ENCODE measurements at regions not wholly inside any gene's neighbourhood (a gene's known extent, or its start where the extent isn't known, plus 50 kb on each side); places are given as distances from the start of the nearest gene placed in this dataset.

DNA sequence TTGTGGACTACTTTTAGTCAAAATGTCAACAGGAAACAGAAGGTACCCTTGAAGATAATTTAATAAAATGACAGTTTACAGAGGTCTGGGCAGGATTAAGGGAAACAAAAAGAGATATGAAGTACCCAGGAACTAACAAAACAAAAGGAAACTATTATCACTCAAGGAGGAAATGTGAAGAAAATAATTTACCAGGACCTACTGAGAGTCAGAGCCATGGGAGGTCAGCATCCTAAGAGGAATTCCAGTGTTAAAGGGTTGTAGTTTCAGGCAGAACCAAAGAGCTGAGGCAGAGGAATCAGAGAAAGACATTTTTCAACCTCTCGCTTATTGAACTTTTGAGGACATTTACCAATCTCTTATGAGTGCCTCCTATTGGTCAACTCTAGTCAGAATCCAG lies 408.9 kb upstream of the CBLB start:
- no peaks in the 10 kb centered on the region for H3K4me1 Mint-ChIP-seq
- Histone ChIP-seq H3K9me3 (ENCODE audit: low read depth) (no peaks in the 10 kb centered on the region), H3K9ac (no peak overlapping the region), H3K36me3 (no peaks in the 10 kb centered on the region), H3K4me3 (no peak overlapping the region), H2AFZ (replicated peaks) (no peak overlapping the region), H4K20me1 (ENCODE audit: low read depth) (no peaks in the 10 kb centered on the region), H3K79me2 (ENCODE audit: low read depth) (no peaks in the 10 kb centered on the region), H3K27me3 (no peaks in the 10 kb centered on the region), H3F3A (ENCODE audit: low read depth) (peaks cover 6% of the 10 kb centered on the region), H3K27ac (no peak overlapping the region), H3K4me2 (no peak overlapping the region), H3K4me1 (peaks cover 8% of the 10 kb centered on the region)
- DNase-seq (ENCODE audit: low spot score): no peak
- H3K4me3 Mint-ChIP-seq: no peak overlapping the region
- no peaks in the 10 kb centered on the region for H3K9me3 Mint-ChIP-seq
- H3K27ac Mint-ChIP-seq: no peak overlapping the region
- no peaks in the 10 kb centered on the region for H3K27me3 Mint-ChIP-seq (ENCODE audit: insufficient read depth, low read depth)
- no peak for TF ChIP-seq EZH2phosphoT487 (IDR thresholded peaks at IDR 0.05)
- TF ChIP-seq EZH2 (IDR thresholded peaks at IDR 0.05): no peak
- no peaks in the 10 kb centered on the region for H3K36me3 Mint-ChIP-seq

GRCh38 chr3:106281221-106281620 lies 412.4 kb upstream of the CBLB start:
- Histone ChIP-seq H3F3A (ENCODE audit: low read depth) (no peaks in the 10 kb centered on the region), H3K9ac (no peak overlapping the region), H3K27me3 (no peaks in the 10 kb centered on the region), H3K36me3 (no peaks in the 10 kb centered on the region), H3K79me2 (ENCODE audit: low read depth) (no peaks in the 10 kb centered on the region), H3K27ac (no peak overlapping the region), H3K4me2 (no peak overlapping the region), H3K4me1 (no peaks in the 10 kb centered on the region), H4K20me1 (ENCODE audit: low read depth) (no peaks in the 10 kb centered on the region), H3K4me3 (no peak overlapping the region), H2AFZ (replicated peaks) (no peak overlapping the region), H3K9me3 (ENCODE audit: low read depth) (no peaks in the 10 kb centered on the region)
- TF ChIP-seq CTCF (IDR thresholded peaks at IDR 0.05): no peak
- no peak for TF ChIP-seq EZH2phosphoT487 (IDR thresholded peaks at IDR 0.05)
- DNase-seq (ENCODE audit: low spot score): no peak
- Mint-ChIP-seq H3K36me3 (no peaks in the 10 kb centered on the region), H3K27me3 (ENCODE audit: insufficient read depth, low read depth) (no peaks in the 10 kb centered on the region), H3K9me3 (no peaks in the 10 kb centered on the region), H3K4me3 (no peak overlapping the region), H3K27ac (no peak overlapping the region), H3K4me1 (no peaks in the 10 kb centered on the region)

DNA sequence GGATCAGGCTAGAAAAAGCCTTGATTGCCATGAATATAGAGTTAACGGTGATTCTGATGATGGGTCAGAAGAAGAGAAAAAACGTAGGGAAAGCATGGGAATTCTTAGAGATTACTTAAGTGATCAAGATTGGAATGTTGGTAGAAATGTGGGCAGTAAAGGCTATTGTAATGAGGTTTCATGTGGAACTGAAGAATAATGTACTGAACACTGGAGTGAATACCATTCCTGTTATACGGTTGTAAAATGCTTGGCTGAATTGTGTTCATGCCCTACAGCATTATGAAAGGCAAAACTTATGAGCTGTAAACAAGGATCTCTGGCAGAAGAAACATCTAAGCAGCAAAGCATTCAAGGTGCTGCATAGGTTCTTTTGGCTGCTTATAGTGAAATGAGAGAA lies 414.1 kb upstream of the CBLB start:
- Histone ChIP-seq H3K9ac (no peak overlapping the region), H3K9me3 (ENCODE audit: low read depth) (no peaks in the 10 kb centered on the region), H3F3A (ENCODE audit: low read depth) (no peaks in the 10 kb centered on the region), H3K36me3 (no peaks in the 10 kb centered on the region), H4K20me1 (ENCODE audit: low read depth) (no peaks in the 10 kb centered on the region), H3K27me3 (no peaks in the 10 kb centered on the region), H3K4me2 (no peak overlapping the region), H3K27ac (no peak overlapping the region), H3K79me2 (ENCODE audit: low read depth) (no peaks in the 10 kb centered on the region), H2AFZ (replicated peaks) (no peak overlapping the region), H3K4me1 (no peaks in the 10 kb centered on the region), H3K4me3 (no peak overlapping the region)
- Mint-ChIP-seq H3K4me3 (no peak overlapping the region), H3K27me3 (ENCODE audit: insufficient read depth, low read depth) (no peaks in the 10 kb centered on the region), H3K36me3 (no peaks in the 10 kb centered on the region), H3K27ac (no peak overlapping the region), H3K4me1 (no peaks in the 10 kb centered on the region), H3K9me3 (no peaks in the 10 kb centered on the region)
- no peak for DNase-seq (ENCODE audit: low spot score)
- TF ChIP-seq EZH2 (IDR thresholded peaks at IDR 0.05) (no peak), CTCF (IDR thresholded peaks at IDR 0.05) (no peak), EZH2phosphoT487 (IDR thresholded peaks at IDR 0.05) (no peak)

GRCh38 chr3:106288781-106289180 lies 420.0 kb upstream of the CBLB start:
- no peaks in the 10 kb centered on the region for H3K27me3 Mint-ChIP-seq (ENCODE audit: insufficient read depth, low read depth)
- Histone ChIP-seq H2AFZ (replicated peaks) (no peak overlapping the region), H3K27me3 (no peaks in the 10 kb centered on the region), H3K9me3 (ENCODE audit: low read depth) (no peaks in the 10 kb centered on the region), H3K4me1 (no peaks in the 10 kb centered on the region), H3K36me3 (no peaks in the 10 kb centered on the region), H4K20me1 (ENCODE audit: low read depth) (no peaks in the 10 kb centered on the region), H3K9ac (no peak overlapping the region), H3K27ac (no peak overlapping the region), H3K79me2 (ENCODE audit: low read depth) (no peaks in the 10 kb centered on the region), H3K4me2 (no peak overlapping the region), H3K4me3 (no peak overlapping the region), H3F3A (ENCODE audit: low read depth) (no peaks in the 10 kb centered on the region)
- H3K9me3 Mint-ChIP-seq: no peaks in the 10 kb centered on the region
- no peaks in the 10 kb centered on the region for H3K36me3 Mint-ChIP-seq
- DNase-seq (ENCODE audit: low spot score): no peak
- H3K27ac Mint-ChIP-seq: no peak overlapping the region
- H3K4me3 Mint-ChIP-seq: no peak overlapping the region
- H3K4me1 Mint-ChIP-seq: peaks cover 6% of the 10 kb centered on the region
- TF ChIP-seq CTCF (IDR thresholded peaks at IDR 0.05) (no peak), EZH2 (IDR thresholded peaks at IDR 0.05) (no peak)

Data from neural progenitor cell (in vitro differentiated cells).